IMR-90 (cell line): ENCODE measurements at regions not wholly inside any gene's neighbourhood (a gene's known extent, or its start where the extent isn't known, plus 50 kb on each side); places are given as distances from the start of the nearest gene placed in this dataset.

ENCODE experiments used
- CTCF ChIP-seq: conservative IDR thresholded peaks from 2 replicates; pipeline ENCODE4 v1.5.1; 2012; ENCODE audit warnings: mild to moderate bottlenecking, low read depth, low read length, improper control_type of control experiment
- MXI1 ChIP-seq: IDR thresholded peaks from 2 replicates; pipeline ENCODE4 v1.6.1; 2012; ENCODE audit warnings: low read depth, mild to moderate bottlenecking, low read length, moderate library complexity, borderline replicate concordance
- POLR2A ChIP-seq: IDR thresholded peaks from 2 replicates; pipeline ENCODE4 v1.6.1; 2012; ENCODE audit warnings: mild to moderate bottlenecking, low read depth, low read length
- RCOR1 ChIP-seq: IDR thresholded peaks from 2 replicates; pipeline ENCODE4 v1.6.1; 2012; ENCODE audit warnings: mild to moderate bottlenecking, low read length, improper control_type of control experiment; ENCODE audit not compliant: insufficient replicate concordance
- RFX5 ChIP-seq: IDR thresholded peaks from 2 replicates; pipeline ENCODE4 v1.8.0; 2012; ENCODE audit warnings: low read depth, mild to moderate bottlenecking, low read length, moderate library complexity
- TF ChIP-seq, protein P1 (sequence below): fragments of 150-350 bp; IDR thresholded peaks from 2 replicates; pipeline ENCODE4 v1.6.1; 2017; ENCODE audit warnings: mild to moderate bottlenecking, antibody characterized with exemption, low read length, low read depth

DNA sequence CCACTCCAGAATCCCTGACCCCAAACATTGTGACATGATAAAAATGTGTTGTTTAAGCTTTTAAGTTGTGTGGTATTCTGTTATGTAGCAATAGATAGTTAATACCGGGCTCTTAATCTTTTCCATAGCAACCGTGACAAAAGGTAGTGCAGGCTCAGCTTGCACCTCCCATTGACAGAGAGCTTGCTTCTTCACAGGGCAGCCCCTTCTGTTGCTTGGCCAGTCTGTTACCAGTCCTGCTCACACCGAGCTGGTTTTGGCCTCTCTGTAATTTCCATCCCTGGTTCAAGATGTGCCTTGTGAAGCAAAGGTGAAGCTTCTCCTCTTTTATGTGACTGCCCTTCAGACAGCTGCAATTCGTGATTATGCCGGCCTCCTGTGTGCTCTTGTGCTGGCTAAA is 86.9 kb downstream of the CRYGS start:
- TF ChIP-seq CTCF (no peak), MXI1 (no peak), RFX5 (no peak), RCOR1 (no peak), POLR2A (no peak)
- TF ChIP-seq, protein P1, sequence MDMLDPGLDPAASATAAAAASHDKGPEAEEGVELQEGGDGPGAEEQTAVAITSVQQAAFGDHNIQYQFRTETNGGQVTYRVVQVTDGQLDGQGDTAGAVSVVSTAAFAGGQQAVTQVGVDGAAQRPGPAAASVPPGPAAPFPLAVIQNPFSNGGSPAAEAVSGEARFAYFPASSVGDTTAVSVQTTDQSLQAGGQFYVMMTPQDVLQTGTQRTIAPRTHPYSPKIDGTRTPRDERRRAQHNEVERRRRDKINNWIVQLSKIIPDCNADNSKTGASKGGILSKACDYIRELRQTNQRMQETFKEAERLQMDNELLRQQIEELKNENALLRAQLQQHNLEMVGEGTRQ = no peak
